BJ (cell line): ENCODE measurements at regions not wholly inside any gene's neighbourhood (a gene's known extent, or its start where the extent isn't known, plus 50 kb on each side); places are given as distances from the start of the nearest gene placed in this dataset.

Source experiments
- CTCF ChIA-PET: fragments of 350-600 bp; formaldehyde crosslinking; extraction: SDS; loops from one replicate; lab custom pipeline; 2021; ENCODE audit warnings: antibody characterized with exemption, inconsistent platforms; lab: Yijun Ruan, JAX
- POLR2A ChIA-PET: fragments of 300-600 bp; sonication (Branson Sonifier 250); formaldehyde crosslinking; extraction: SDS; loops from one replicate; lab custom pipeline; 2021; ENCODE audit warnings: antibody characterized with exemption; lab: Charles Lee
- DNase-seq: peaks from one replicate; pipeline ENCODE4 v3.0.0-alpha.2; 2011; ENCODE audit warnings: low read depth
- H3K27me3 ChIP-seq: 2 replicates; pipeline ENCODE4 v1.6.0; 2011; ENCODE audit warnings: low read length; ENCODE audit not compliant: control insufficient read depth, insufficient read depth
- H3K36me3 ChIP-seq: 2 replicates; pipeline ENCODE4 v1.5.1; 2011; ENCODE audit warnings: low read length; ENCODE audit not compliant: control insufficient read depth, insufficient read depth
- H3K4me3 ChIP-seq: 2 replicates; pipeline ENCODE4 v1.5.1; 2011; ENCODE audit warnings: low read depth, mild to moderate bottlenecking, control low read depth, low read length
- TF ChIP-seq, protein P1 (sequence below): IDR thresholded peaks from 2 replicates; pipeline ENCODE4 v1.5.1; 2011; ENCODE audit warnings: low read depth, mild to moderate bottlenecking, control low read depth, inconsistent platforms, low read length, moderate library complexity; ENCODE audit not compliant: insufficient read depth

DNA sequence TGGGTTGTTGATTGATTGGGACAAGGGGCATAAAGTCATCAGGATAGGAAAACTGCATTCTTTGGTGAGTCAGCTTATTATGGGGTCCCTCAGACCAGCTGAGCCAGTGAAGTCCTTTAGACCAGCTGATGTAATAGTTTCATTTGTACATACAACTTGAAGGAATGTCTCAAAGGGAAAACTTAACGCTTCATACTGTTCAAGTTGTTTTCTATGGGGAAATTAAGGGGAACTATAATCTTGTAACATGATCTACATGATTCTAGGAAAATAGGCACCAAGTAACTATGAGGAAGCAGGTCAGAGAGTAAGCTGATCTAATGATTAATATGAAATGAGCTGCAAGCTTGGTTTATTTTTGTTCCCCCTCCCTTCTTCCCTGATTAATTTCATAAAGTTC is 175.1 kb upstream of the GRID2 start:
- Histone ChIP-seq H3K27me3 (no peaks in the 10 kb centered on the region), H3K4me3 (no peak overlapping the region), H3K36me3 (no peaks in the 10 kb centered on the region)
- DNase-seq: no peak
- TF ChIP-seq, protein P1, sequence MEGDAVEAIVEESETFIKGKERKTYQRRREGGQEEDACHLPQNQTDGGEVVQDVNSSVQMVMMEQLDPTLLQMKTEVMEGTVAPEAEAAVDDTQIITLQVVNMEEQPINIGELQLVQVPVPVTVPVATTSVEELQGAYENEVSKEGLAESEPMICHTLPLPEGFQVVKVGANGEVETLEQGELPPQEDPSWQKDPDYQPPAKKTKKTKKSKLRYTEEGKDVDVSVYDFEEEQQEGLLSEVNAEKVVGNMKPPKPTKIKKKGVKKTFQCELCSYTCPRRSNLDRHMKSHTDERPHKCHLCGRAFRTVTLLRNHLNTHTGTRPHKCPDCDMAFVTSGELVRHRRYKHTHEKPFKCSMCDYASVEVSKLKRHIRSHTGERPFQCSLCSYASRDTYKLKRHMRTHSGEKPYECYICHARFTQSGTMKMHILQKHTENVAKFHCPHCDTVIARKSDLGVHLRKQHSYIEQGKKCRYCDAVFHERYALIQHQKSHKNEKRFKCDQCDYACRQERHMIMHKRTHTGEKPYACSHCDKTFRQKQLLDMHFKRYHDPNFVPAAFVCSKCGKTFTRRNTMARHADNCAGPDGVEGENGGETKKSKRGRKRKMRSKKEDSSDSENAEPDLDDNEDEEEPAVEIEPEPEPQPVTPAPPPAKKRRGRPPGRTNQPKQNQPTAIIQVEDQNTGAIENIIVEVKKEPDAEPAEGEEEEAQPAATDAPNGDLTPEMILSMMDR: no peak
- CTCF ChIA-PET: no interaction called here
- POLR2A ChIA-PET: no interaction called here

DNA sequence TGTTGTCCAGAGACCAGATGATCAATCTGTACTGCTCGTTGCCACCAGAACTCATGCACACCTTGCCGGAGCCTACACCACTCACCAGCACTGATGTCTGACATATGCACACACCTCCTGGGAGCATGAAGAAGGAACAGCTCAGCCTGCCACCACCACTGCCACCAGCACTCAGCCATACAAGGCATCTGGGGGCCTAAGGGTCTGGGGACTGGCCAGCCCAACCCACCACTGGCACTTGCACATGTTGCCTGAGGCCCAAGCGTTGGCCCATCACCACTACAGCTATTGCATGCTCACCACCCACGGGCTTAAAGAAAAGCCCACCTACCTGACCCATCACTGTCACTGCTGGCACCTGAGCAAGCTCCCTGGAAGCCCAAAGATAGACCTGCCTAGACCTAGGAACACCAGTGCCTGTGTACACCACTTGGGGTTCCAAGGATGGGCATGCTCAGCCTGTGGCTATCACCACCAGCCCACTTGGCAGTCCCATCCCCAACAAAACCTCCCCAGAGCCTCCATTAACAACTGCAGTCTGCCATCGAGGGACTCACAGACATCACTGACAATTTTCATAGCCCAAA is 174.3 kb upstream of the GRID2 start:
- no peak overlapping the region for H3K4me3 ChIP-seq
- POLR2A ChIA-PET: no interaction called here
- H3K36me3 ChIP-seq: no peaks in the 10 kb centered on the region
- CTCF ChIA-PET: no interaction called here
- TF ChIP-seq, protein P1: no peak
- no peak for DNase-seq
- no peaks in the 10 kb centered on the region for H3K27me3 ChIP-seq

DNA sequence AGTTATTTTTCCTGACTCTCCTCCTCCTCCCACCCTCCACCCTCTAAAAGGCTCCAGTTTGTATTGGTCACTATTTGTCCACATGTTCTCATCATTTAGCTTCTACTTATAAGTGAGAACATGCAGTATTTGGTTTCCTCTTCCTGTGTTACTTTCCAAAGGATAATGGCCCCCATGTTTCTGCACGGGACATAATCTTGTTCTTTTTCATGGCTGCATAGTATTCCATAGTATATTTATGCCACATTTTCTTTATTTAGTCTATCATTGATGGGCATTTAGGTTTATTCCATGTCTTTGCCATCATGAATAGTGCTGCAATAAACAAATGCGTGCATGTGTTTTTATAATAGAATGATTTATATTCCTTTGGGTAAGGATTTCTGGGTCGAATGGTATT is 167.3 kb upstream of the GRID2 start:
- TF ChIP-seq, protein P1: no peak
- H3K36me3 ChIP-seq: no peaks in the 10 kb centered on the region
- H3K27me3 ChIP-seq: no peaks in the 10 kb centered on the region
- H3K4me3 ChIP-seq: no peak overlapping the region
- ChIA-PET CTCF (no interaction called here), POLR2A (no interaction called here)
- no peak for DNase-seq

DNA sequence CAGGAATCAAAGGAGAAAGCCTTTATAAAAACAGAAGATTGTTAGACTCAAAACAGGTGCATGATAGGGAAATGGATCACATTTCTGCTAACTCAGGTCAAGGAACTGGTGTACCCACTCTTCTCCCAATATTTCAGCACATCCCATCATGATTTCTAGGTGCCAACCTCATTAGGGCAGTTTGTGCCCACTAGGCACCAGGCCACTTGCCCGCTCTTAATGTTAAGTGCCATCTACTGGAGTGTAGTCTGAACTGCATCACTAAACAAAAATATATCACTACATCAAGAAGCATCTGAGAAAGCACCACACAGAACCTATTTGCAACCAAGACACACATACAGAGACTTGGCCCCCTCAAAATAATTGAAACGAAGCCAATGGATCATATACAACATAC is 140.4 kb upstream of the GRID2 start:
- H3K27me3 ChIP-seq: no peaks in the 10 kb centered on the region
- CTCF ChIA-PET: no interaction called here
- no peak overlapping the region for H3K4me3 ChIP-seq
- DNase-seq: no peak
- H3K36me3 ChIP-seq: no peaks in the 10 kb centered on the region
- POLR2A ChIA-PET: no interaction called here
- TF ChIP-seq, protein P1: peak; percentile 20; the same call in 1 of the 2 replicates

DNA sequence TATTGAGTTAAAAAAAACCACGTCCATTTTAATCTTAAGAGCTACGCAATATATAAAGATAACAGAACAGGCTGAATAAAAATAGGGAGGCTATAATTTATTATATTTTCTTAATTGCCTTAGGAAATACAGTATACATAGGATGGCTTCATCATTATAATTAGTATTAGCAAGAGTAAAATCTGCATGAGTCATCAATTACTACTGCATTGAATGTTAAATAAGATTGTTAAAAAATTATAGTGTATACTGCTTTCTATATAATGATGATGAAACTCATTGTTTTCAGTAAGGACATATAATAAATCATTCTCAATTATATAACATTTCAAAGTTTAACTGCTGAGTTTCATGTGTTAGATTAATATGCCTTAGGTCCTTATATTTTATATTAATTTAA is 133.4 kb upstream of the GRID2 start:
- H3K36me3 ChIP-seq: no peaks in the 10 kb centered on the region
- ChIA-PET POLR2A (no interaction called here), CTCF (no interaction called here)
- H3K27me3 ChIP-seq: no peaks in the 10 kb centered on the region
- TF ChIP-seq, protein P1: no peak
- no peak for DNase-seq
- H3K4me3 ChIP-seq: no peak overlapping the region
